ENCODE measurements at regions not wholly inside any gene's neighbourhood (a gene's known extent, or its start where the extent isn't known, plus 50 kb on each side); places are given as distances from the start of the nearest gene placed in this dataset.

DNA sequence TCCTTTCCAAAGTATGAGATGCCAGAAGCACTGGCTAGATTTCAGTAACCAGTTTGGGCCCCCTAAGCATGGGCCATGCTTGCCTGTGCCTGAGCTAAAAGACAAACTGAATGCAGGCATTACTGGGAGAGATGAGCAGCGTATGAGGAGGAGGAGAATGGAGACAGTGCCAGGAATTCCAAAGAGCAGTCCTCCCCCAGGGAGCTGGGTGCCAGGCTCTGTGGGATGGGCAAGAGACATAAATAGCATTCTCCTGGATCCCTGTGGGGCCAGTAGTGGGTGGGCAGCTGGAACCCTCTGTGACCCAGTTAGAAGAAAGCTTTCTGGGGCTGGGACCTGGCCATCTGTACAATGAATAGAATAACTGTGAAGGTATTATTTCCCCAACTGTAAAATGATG is 235.6 kb downstream of the KCNA4 start:
- no peak for DNase-seq (ENCODE audit: low spot score)

DNA sequence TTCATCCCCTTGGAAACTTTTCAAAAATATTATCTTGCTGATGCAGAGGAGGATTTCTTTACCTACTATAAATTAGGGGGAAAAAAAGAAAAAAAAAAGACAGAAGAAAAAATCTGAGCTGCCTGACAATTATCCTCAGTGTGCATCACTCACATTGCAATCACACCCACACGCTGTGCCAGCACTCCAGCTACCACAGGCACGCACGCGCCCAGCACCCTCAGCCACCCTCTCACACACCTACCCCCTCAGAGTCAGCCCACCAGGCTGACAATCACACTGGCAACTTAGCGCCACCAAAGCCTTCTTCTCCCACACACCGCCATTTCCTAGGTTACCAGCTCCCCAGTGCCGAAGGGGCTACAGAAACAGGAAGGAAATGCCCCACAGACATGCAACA is 236.1 kb downstream of the KCNA4 start:
- DNase-seq (ENCODE audit: low spot score), result no peak

DNA sequence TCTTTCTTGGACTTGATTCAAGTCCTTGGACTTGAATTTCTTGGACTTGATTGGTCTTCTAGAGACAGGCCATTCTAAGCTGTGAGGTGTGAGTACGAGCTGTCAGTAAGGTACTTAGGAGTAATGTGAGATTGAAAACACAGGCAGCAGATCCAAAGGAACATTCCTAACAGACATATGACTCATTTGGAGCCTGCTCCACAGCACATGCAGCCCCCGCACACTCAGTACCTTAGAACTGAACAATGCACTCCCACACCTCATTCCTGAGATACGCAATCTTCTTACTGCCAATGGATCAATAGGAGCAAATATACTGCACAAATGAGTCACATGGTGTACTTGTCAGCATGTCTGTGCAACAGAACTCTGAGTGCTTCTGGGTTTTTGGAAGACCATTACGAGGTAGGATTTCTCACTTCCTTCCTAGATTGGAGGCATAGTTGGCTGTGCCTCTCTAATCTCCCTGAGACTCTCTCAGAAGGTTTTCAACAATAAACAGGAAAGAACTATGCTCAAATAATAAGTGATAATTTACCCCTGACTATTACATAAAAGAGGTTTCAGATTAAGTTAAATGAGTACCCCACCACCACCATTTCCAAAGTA is 243.1 kb downstream of the KCNA4 start:
- DNase-seq (ENCODE audit: low spot score), result no peak

DNA sequence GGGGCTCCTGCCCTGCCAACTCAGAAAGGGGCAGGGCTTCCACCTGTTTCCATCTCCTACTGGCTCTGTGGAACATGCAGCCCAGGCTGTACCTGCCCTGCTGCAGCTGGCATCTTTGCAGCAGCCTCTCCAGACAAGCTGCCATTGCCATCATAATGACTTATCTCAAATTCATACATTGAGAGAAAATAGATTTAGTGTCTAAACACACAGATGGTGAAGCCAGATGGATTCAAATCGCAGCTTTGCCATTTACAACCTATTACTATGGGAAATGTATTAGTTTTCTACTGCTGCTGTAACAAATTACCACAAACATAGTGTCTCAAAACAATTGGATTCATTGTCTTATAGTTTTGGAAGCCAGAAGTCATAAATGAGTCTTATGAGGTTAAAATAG is 260.0 kb downstream of the KCNA4 start:
- DNase-seq (ENCODE audit: low spot score), result no peak

DNA sequence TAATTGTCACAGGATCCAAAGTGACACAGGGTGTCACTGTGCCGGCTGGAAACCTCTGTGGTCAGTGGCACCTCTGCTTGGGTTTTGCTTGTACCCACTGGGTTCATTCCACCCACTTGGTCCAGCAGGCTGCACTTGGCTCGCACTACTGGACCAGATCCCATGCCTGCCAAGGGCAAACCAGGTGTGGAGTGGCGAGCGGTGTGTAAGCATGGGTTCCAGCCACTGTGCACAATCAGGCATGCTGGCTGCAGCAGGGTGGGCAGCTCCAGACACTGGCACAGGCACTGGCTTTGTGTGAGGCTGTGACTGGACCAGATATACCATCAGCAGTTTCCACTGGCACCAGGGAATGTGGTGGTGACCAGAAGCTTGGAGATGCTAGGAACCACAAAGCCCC is 261.4 kb downstream of the KCNA4 start:
- no peak for DNase-seq (ENCODE audit: low spot score)

DNA sequence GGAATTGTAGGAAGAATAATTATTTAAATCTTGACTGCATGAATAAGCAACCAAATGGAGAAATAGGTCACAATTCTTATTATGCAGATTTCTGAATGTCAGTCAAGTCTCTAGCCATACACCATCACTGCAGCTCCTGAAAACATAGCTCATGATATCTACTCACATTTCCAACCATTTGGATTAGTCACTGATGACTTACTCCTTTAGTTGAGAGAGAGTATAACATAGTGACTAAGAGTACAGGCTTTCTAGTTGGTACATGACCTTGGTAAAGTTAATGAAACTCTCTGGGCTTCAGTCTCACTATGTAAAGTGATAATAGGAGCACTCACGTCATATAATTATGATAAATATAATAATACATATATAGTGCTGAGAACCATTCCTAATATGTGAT is 265.2 kb downstream of the KCNA4 start:
- no peak for DNase-seq (ENCODE audit: low spot score)

DNA sequence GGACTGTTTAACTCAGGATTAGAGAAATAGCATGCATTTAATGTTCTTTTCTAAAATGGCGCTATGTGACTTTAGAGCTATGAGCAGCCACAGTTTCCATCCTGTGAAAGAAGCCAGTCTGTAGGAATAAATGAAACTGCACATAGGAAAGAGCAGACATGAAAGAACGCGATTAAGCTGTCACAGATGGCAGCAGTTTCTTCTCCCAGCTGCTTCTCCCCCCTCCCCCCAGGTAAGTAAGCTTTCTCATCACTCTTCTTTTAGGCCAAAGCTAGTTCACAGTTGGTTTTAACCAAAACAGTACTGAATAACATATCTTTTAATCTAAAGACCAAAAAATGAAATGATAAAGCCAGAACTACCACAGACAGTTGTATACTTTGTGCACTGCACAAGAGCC is 266.4 kb downstream of the KCNA4 start:
- no peak for DNase-seq (ENCODE audit: low spot score)

DNA sequence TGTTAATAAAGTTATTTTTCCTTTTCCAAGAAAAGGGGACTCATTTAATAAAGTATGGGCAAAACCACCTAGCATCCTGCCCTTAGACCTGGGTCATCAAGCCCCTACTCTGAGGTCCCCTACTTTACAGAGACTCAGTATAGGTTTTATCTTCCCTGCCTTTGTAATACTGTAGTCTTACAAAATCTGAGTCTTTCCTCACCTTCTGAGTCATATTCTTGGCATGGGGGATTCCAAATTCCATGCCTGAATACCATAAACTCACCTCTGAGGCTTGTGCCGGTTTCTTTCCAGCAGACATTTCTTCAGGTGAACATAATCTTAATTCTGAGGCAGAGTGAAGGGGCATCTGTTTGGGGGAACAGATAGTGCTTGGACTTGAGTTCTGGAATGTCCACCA is 282.5 kb downstream of the KCNA4 start:
- no peak for DNase-seq (ENCODE audit: low spot score)

DNA sequence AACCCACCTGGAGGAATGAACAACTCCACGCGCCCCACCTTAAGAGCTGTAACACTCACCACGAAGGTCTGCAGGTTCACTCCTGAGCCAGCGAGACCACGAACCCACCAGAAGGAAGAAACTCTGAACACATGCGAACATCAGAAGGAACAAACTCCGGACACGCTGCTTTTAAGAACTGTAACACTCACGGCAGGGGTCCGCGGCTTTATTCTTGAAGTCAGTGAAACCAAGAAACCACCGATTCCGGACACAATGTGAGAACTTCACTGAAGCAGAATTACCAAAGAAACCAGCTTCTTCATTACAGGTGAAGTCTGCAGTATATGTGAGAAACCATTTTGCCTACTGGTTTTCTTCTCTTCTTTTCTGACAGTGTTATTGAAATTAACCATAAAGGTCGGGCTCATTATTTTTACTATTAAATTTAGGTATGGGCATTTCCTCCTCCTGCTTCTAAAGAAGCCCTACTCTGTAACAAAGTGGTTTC is 303.0 kb downstream of the KCNA4 start:
- no peak for DNase-seq (ENCODE audit: low spot score)

DNA sequence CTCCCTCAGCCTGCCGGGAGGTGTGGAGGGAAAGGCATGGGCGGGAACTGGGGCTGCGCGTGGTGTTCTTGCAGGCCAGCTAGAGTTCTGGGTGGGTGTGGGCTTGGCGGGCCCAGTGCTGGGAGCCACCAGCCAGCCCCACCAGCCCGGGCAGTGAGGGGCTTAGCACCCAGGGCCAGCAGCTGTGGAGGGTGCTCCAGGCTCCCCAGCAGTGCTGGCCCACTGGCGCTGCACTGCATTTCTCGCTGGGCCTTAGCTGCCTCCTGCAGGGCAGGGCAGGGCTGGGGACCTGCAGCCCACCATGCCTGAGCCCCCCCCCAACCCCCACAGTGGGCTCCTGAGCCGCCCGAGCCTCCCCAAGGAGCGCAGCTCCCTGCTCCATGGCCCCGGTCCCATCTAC is 304.2 kb downstream of the KCNA4 start:
- DNase-seq (ENCODE audit: low spot score), result no peak

DNA sequence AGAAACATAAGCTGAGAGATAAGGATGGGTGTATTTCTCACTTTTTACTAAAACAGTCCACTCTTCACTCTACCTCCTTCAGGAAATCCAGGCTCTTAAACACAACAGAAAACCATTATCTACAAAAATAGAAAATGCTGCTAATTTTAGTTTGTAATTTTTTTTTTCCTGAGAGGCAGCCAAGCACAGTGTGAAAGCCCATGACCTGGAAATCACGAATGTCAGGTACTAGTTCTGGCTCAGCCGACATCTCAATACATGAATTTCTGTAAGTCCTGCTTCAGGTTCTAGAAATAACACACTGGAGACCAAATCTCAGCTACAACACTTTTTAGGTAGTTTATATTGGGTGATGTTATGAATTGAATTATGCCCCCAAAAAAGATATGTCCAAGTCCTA is 308.9 kb downstream of the KCNA4 start:
- DNase-seq (ENCODE audit: low spot score), result no peak

DNA sequence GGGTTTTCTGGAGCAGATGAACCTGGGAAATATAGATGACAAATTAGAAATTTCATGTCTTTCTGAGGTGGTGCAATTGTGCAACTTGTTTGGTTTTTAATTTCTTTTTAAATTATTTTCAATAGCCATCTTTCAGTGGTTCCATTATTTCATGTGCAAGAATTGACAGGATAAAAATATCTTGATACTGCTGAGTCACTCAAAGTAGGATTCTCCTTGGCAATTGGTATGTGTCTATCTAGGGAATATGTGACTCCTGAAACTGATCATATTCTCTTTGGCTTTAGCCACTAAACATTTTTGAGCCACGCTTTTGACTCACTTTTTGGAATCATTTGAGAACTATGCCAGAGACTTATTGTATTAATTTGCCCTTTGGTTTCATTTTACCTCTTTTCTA is 331.5 kb downstream of the KCNA4 start:
- DNase-seq (ENCODE audit: low spot score), result no peak

DNA sequence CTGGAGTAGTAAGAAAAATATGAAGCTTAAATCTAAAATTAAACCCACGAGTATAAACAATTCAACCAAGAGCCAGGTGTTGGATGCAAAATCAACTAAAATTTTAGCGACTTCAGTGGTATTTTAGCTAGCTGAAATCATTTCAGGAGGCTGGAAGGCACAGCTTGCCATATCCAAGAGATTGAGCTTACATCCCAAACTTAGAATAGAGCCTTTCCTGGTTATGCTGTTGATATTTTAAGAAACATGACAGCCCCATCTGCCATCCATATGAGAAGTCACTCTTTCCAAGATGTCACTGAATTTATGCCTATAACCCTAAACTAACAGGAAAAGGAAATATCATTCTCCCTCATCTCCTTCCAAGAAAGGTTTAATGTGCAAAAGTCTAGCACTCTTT is 334.0 kb downstream of the KCNA4 start:
- DNase-seq (ENCODE audit: low spot score), result no peak

DNA sequence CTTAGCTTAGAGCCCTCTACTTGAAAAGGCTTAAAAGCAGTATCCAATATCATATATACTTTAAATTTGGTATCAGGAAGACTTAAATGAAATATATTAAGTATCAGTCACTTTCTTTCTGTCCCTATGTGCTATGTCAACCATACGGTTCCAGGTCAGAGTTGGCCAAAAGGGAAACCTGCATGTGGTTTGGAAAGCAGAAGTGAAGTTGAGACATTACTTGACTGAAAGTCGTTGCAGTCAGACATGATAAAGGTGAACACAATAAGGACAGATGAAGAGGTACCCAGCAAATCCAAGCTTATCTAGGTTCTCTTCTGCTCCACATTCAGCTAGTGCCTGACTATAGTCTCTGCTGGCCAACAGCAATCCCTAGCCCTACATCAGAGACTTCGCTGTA is 336.8 kb downstream of the KCNA4 start:
- DNase-seq (ENCODE audit: low spot score), result no peak

DNA sequence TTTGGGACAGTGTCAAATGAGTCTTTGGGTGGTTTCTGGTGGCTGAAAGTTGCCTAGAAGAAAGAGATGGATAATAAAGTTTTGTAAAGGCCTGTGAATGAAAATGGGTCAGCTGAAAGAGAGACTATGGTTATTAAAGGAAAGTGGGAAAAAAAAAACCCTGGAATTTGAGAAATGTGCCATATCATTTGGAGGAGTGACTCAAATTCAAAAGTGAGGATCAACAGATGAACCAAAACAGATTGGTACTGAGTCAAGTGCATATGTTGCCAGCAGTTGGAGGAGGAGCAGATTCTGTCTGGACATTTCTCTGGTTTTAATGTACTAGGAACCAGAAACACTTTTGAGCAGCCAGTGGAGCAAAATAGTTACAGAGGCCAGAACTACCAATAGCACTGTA is 339.8 kb downstream of the KCNA4 start:
- no peak for DNase-seq (ENCODE audit: low spot score)

DNA sequence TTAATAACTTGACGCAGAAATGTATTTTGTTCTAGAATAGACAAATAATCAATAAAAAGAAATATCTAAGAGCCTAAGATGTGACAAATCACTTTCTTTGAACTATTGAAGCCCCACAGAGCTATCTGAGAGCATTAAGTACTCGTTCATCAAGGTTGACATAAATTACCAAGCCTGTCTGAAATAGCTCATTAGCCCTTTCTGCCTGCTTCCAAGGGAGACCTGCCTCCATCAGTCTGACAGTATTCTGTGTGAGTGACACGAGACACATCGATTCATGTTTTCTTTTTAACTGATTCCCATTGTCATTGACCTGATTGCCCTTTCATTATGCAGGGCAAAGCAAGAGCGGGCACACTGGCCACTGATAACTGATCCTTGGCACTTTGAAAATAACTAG is 347.5 kb downstream of the KCNA4 start:
- no peak for DNase-seq (ENCODE audit: low spot score)

DNA sequence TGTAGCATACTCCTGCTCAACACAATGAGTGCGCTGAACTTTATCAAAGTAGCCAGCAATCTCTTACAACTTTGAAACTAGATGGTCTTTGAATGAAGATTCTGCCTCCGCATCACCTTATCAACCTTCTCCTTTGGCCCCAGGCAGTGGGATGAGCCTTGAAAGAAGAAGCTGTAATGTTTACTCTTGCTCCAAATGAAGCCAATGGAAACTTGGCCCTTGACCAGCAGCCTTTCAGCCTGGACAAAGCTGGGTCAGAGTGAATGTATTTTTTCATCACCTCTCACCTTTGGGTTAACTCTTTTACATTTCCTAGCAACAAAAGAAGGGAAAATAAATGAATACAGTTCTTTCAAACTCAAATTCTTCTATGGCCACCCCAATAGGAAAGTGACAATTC is 359.1 kb downstream of the KCNA4 start:
- no peak for DNase-seq (ENCODE audit: low spot score)

DNA sequence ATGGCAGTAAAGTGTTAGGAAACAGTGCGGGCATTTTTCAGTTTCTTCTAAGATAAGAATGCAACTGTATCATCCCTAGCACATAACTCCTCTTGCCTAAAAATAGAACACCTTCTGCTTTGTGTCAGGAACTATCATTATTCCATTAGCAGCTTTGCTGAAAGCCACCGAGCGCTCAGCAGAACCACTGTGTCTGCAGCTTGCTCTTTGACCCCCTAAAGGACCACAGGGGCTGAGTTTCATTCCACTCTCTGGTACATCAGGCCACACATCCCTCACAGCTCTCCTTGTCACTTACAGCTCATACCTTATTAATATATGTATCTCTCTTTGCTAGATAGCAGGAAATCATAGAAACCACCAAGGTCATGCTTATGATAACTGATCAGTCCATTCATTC is 360.2 kb downstream of the KCNA4 start:
- DNase-seq (ENCODE audit: low spot score), result no peak

DNA sequence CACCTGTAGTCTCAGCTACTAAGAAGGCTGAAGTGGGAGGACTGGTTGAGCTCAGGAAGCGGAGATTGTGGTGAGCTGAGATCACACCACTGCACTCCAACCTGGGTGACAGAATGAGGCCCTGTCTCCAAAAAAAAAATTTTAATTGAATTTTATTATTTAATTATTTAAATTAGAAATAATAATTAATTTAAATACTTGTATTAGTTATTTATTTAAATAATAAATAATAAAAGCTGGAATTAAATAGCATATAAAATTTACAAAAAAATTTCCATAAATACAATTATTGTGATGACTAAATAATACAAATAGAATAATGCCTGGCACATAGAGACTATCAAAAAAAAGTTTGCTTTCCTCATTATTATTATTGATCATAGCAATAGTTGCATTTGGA is 371.5 kb downstream of the KCNA4 start:
- no peak for DNase-seq (ENCODE audit: low spot score)

DNA sequence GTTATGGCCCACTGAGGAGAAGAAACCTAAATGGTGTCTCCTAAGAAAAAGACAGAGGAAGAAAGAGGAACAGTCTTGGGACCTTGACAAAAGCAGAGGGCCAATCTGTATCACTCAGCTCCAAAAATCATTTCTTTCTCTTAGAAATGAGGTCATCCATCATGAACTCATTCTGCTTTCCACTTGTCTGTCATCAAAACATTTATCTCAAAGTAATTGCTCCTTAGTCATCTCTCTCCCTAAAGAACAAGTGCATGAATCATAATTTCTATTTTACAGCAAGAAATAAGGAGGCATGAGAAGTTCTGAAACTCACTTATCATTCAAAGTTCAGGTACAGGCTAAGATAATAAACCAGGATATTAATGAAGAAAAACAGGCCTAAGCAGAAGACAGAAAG is 375.6 kb downstream of the KCNA4 start:
- DNase-seq (ENCODE audit: low spot score), result no peak

DNA sequence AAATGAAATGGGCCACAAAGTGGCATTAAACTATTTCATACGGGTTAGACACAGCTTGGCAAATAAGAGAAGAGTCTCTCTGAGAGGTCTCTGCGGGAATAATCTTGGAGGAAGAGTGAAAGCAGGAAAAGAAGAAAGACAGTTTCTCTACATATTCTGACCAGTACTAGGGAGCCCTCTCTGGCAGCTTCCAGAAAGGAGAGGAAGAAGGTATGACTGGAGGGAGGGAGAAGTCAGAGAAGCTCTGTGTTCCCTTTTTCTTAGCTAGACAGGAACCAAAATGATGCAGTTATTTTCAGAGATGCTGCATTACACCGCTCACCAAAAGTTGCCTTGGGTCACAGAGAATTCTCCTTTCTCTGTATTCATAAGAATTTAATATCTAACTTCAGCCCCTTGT is 382.1 kb downstream of the KCNA4 start:
- DNase-seq (ENCODE audit: low spot score), result no peak

DNA sequence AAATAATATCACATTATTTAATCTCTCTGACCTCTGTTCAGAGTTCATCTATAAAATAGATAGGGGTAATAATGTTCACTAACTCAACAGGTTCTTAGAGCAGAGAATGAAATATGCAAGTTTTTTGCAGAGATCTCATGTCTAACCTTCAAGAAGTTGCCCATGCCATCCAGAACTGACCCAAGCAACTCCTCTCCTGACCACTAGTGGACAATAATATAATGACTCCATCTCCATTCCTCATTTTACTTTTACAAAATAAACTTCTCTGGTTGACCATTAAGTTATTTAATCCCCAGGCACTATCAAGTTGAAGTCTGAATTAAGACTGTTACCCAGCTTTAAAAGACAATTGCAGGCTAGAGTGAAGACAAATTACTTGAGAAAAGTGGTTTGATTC is 382.6 kb downstream of the KCNA4 start:
- DNase-seq (ENCODE audit: low spot score), result no peak

DNA sequence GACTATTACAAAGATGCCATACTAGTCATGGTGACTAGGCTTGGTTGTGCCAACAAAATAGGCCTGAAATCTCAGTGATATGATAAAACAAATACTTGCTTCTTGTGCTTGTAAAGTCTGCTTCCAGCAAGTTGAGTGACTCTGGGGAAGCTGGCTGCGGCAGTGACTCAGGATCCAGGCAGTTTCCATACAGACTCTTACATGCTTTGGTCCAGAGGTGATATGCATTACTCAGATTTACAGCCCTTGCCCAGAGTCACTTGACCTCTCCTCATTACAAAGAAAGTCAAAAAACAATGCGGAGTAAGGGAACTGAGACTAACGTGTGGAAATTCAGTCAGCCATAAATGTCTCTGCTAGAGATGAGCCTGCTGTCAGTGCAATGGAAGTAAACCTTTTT is 387.5 kb downstream of the KCNA4 start:
- DNase-seq (ENCODE audit: low spot score), result no peak

DNA sequence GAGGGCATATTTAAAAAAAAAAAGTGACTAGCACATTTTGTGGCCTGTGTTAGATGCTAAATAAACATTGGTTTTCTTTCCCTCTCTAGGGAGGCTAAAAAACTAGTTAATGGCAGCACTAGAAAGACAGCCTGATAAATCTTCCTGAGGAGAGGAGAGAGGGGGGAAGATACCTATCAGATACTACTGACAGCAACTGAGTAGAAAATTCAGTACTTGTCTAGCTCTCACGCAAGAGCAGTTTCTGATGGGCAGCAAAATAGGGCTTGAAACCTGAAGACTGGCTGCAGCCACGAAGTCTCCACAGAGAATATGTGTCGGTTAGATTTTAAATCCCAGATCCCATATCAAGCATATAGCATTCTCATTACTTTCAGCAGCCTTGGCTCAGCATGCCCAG is 388.2 kb downstream of the KCNA4 start:
- no peak for DNase-seq (ENCODE audit: low spot score)

DNA sequence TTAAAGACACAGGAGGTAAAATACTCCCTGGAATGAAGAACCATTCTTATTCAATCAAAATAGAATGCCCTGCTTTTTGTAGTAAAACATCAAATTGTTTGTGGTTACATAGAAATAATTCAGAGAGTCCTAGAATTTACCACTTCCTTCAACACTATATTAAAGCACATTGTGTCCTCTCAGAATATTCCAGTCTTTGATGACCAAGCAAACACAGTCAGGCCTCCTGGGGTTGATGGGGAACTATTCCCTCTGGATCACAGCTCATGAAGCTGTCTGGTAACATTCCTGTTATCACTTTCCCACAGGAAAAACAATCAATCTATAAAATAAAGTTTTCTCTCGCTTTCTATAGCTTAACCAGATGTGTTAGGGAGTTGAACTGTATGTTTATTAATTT is 389.3 kb downstream of the KCNA4 start:
- DNase-seq (ENCODE audit: low spot score), result no peak
